PFSK-1 (cell line): ENCODE measurements at regions not wholly inside any gene's neighbourhood (a gene's known extent, or its start where the extent isn't known, plus 50 kb on each side); places are given as distances from the start of the nearest gene placed in this dataset.

Source experiments
- FOXP2 ChIP-seq: optimal IDR thresholded peaks from 2 replicates; pipeline ENCODE3; 2011; ENCODE audit warnings: borderline replicate concordance, control low read depth, inconsistent platforms; ENCODE audit not compliant: insufficient read depth; ENCODE audit errors: extremely low read length, extremely low read depth
- POLR2AphosphoS5 ChIP-seq: IDR thresholded peaks from 2 replicates; pipeline ENCODE4 v1.6.1; 2012; ENCODE audit warnings: low read depth, mild to moderate bottlenecking, control low read depth, low read length, moderate library complexity
- REST ChIP-seq, 2 experiments: IDR thresholded peaks; 2 replicates each; pipeline versions ENCODE4 v1.6.1 to v1.8.0; 2011 to 2012; ENCODE audit warnings: low read depth in 2 of 2, low read length in 2 of 2, control low read depth in 1 of 2, inconsistent platforms in 1 of 2, mild to moderate bottlenecking in 1 of 2, moderate library complexity in 1 of 2; ENCODE audit not compliant: insufficient read depth in 1 of 2
- SIN3A ChIP-seq: IDR thresholded peaks from 2 replicates; pipeline ENCODE4 v1.6.1; 2012; ENCODE audit warnings: mild to moderate bottlenecking, low read length, moderate library complexity, borderline replicate concordance; ENCODE audit not compliant: insufficient read depth
- TAF1 ChIP-seq: IDR thresholded peaks from 2 replicates; pipeline ENCODE4 v1.6.1; 2012; ENCODE audit warnings: low read length, control low read depth, borderline replicate concordance; ENCODE audit not compliant: insufficient read depth

GRCh38 chr2:235264512-235264911 is 229.3 kb upstream of the AGAP1 start:
- no peak for TF ChIP-seq SIN3A
- TF ChIP-seq POLR2AphosphoS5: no peak
- TF ChIP-seq TAF1: no peak
- TF ChIP-seq FOXP2: no peak
- no peak for TF ChIP-seq REST (IDR thresholded peaks at IDR 0.05; ENCODE audit: insufficient read depth in 1 of 2, low read depth in 2 of 2, low read length in 2 of 2)

- TF ChIP-seq POLR2AphosphoS5: no peak
- TF ChIP-seq SIN3A: no peak
- no peak for TF ChIP-seq FOXP2
- TF ChIP-seq TAF1: no peak
- TF ChIP-seq REST (IDR thresholded peaks at IDR 0.05; ENCODE audit: insufficient read depth in 1 of 2, low read depth in 2 of 2, low read length in 2 of 2): no peak
Measured at GRCh38 chr2:235265348-235265965, 228.4 kb upstream of the AGAP1 start.

GRCh38 chr2:235267251-235267650 is 226.6 kb upstream of the AGAP1 start:
- TF ChIP-seq REST (IDR thresholded peaks at IDR 0.05; ENCODE audit: insufficient read depth in 1 of 2, low read depth in 2 of 2, low read length in 2 of 2): no peak
- no peak for TF ChIP-seq FOXP2
- TF ChIP-seq SIN3A: no peak
- no peak for TF ChIP-seq POLR2AphosphoS5
- no peak for TF ChIP-seq TAF1

GRCh38 chr2:235268535-235268934 is 225.3 kb upstream of the AGAP1 start:
- TF ChIP-seq SIN3A (no peak), FOXP2 (no peak), TAF1 (no peak), REST (IDR thresholded peaks at IDR 0.05; ENCODE audit: insufficient read depth in 1 of 2, low read depth in 2 of 2, low read length in 2 of 2) (no peak), POLR2AphosphoS5 (no peak)

- no peak for TF ChIP-seq SIN3A
- TF ChIP-seq REST (IDR thresholded peaks at IDR 0.05; ENCODE audit: insufficient read depth in 1 of 2, low read depth in 2 of 2, low read length in 2 of 2): no peak
- no peak for TF ChIP-seq TAF1
Measured at GRCh38 chr2:235270291-235270690, 223.6 kb upstream of the AGAP1 start.
